GM20000 (cell line): ENCODE measurements at regions not wholly inside any gene's neighbourhood (a gene's known extent, or its start where the extent isn't known, plus 50 kb on each side); places are given as distances from the start of the nearest gene placed in this dataset.

Source experiments
- DNase-seq: peaks from one replicate; pipeline ENCODE4 v3.0.0; 2012; ENCODE audit warnings: low spot score
- CTCF ChIP-seq: IDR thresholded peaks from 2 replicates; pipeline ENCODE4 v1.5.1; 2012; ENCODE audit warnings: mild to moderate bottlenecking, control low read depth; ENCODE audit errors: extremely low read depth, missing control alignments

DNA sequence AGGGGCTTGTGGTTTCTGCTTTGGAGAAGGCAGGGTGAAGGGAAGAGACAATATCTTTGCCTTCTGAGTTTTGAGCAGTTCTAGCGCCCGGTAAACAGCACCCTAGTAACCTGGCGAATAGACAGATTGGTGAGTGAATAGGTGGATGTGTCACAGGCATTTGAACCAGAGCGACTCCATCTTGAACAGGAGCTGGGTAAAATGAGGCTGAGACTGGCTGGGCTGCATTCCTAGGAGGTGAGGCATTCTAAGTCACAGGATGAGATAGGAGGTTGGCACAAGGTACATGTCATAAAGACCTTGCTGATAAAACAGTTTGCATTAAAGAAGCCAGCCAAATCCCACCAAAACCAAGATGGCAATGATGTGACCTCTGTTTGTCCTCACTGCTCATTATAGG is 643.6 kb upstream of the TMEM132C start:
- DNase-seq = no peak

DNA sequence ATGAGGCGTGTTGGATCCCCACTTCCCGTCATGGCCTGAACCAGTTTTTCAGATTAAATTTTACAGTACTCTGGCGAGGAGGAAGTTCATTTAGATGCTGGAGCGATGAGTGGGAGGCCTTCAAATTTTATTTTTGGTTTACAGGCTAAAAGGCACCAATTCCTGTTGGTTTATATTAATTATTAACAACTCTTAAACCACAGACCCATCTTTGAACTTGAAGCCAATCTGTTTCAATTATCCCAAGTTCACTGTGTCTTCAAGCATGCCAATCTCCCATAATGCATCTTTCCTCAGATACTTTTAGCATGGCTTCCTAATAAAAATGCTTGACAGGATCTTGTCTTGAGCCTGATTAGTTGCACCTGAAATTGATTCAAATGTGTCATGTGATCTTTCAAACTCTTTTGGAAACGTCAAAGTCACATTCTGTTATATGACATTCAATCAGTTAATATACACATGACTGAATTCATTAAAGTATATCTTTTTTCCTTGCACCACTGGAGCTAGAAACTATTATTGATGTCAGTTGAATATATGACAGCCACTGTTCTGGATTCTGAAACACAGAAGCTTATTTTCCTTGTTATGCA is 641.7 kb upstream of the TMEM132C start:
- TF ChIP-seq CTCF = no peak
- DNase-seq = no peak

More for the DNA sequence above, 643.6 kb upstream of the TMEM132C start:
- no peak for TF ChIP-seq CTCF

DNA sequence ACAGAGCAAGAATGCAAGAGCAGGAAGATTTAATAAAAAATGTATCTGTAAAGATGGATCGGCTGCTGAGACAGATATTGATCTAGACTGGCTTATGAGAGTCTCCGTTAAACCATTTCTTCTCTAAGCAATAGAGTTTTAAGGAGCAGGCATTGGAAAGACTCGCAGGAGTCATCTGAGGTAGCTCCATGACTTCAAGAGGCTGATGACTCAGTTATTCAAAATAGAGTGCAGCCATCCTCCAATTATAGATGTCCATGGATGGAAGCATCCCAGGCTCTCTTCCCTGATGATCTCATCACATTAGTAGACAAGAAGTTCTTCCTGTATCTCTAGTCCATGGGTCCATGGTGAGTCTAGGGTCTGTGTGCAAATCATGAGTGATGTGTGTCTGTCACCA is 638.3 kb upstream of the TMEM132C start:
- TF ChIP-seq CTCF = no peak
- no peak for DNase-seq

DNA sequence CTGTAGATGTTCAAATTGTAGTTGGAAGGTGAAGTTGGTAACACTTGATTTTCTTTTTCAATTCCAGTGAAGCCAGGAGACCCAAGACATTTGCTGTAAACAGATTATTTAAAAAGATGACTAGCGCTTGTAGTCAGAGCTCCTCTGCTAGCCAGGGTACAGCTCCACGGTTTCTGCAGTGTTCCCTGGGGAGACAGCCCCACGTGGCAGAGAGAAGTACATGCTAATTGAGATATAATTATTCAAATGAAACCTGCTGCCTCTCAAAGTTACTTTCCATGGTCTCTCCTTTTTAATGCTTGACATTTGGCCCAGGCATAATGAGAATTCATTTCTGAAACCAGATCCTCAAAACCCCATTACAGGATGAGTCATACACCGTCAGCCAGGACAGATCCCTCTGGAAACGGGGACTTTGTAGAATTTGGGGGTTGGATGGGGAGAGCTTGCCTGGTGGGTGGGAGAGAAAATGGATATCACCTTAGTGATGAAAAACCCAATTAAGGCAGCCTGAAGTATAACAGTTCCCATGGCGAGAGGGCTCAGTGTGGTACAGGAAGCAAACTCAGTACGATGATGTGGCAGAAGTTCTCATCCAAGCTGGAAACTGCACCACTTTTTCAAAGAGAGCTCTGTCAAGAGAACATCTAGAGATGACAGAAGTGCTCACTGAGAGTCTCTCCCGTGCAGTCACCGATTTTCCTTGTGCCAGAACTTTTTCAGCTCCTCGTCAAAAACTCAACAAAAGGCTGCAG is 637.7 kb upstream of the TMEM132C start:
- TF ChIP-seq CTCF = no peak
- no peak for DNase-seq

DNA sequence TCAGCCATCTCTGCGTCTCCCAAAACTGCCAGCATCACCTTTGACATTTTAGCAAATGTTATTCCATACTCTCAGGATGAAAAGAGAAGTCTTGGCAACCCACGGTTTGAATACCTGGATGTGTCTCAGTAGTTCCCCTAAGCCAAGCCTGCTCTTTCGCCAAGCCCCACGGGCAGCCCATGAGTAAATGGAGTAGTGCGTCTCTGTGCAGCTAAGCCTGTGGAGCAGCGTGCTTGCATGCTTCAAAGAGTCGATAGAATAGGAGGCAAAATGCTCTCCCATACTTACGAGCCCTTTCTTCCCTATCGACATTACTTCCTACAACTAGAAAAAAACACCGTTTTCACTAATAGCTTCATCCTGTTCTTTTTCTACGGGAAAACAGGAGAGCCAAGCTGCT is 634.5 kb upstream of the TMEM132C start:
- TF ChIP-seq CTCF = no peak
- DNase-seq = no peak

GRCh38 chr12:127635838-127636237 is 631.1 kb upstream of the TMEM132C start:
- TF ChIP-seq CTCF = no peak
- no peak for DNase-seq

DNA sequence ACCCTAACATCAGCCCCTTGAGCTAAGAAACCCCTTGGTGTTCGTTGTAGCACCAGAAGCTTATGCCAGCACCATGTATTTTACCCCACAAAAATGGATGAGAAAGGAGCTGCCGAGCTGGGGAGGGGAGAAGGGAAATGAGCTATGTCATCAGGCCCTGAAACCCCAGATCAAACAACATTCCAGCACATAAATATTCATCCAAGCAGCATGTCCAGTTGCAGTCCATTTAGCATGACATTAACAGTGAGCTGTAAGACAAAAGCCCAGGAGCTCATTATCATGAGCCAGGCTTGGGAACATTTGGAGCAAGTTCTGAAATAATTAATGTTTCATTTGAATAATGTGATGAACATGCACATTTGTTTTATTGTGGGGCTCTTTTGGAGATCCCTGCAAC is 630.1 kb upstream of the TMEM132C start:
- no peak for TF ChIP-seq CTCF
- no peak for DNase-seq
